CD14-positive monocyte (primary cell): ENCODE measurements at regions not wholly inside any gene's neighbourhood (a gene's known extent, or its start where the extent isn't known, plus 50 kb on each side); places are given as distances from the start of the nearest gene placed in this dataset.

Experiments used
- DNase-seq, 3 donors: peaks; one replicate each; pipeline ENCODE4 v3.0.0-alpha.2; 2011 to 2022
- H2AFZ ChIP-seq: 2 replicates; pipeline ENCODE4 v1.6.0; 2012; ENCODE audit warnings: mild to moderate bottlenecking, low read depth, low read length, inconsistent platforms; ENCODE audit not compliant: insufficient read depth, poor library complexity, severe bottlenecking
- H3K27ac ChIP-seq, 2 donors: 1 replicate in 1 of 2; 2 replicates in 1 of 2; pipeline ENCODE4 v1.5.1; 2012 to 2013; ENCODE audit warnings: low read length in 2 of 2, control low read depth in 1 of 2, inconsistent platforms in 1 of 2, low read depth in 1 of 2, mild to moderate bottlenecking in 1 of 2
- H3K27me3 ChIP-seq, 2 donors: one replicate each; pipeline versions ENCODE4 v1.6.0 to v1.6.1; 2011 to 2013; ENCODE audit warnings: low read length in 2 of 2; ENCODE audit not compliant: control insufficient read depth in 2 of 2, insufficient read depth in 2 of 2
- H3K36me3 ChIP-seq, 2 donors: replicated peaks in 1 of 2; 1 replicate in 1 of 2; 2 replicates in 1 of 2; pipeline versions ENCODE4 v1.5.1 to v1.6.1; 2012 to 2013; ENCODE audit warnings: low read length in 2 of 2, control low read depth in 1 of 2, inconsistent platforms in 1 of 2, mild to moderate bottlenecking in 1 of 2; ENCODE audit not compliant: insufficient read depth in 2 of 2, control insufficient read depth in 1 of 2
- H3K4me1 ChIP-seq, 2 donors: 1 replicate in 1 of 2; 2 replicates in 1 of 2; pipeline versions ENCODE4 v1.5.1 to v1.6.1; 2012 to 2013; ENCODE audit warnings: low read length in 2 of 2, control low read depth in 1 of 2, inconsistent platforms in 1 of 2, mild to moderate bottlenecking in 1 of 2, moderate library complexity in 1 of 2; ENCODE audit not compliant: insufficient read depth in 2 of 2, control insufficient read depth in 1 of 2
- H3K4me2 ChIP-seq: replicated peaks from 2 replicates; pipeline ENCODE3; 2012; ENCODE audit warnings: low read length, moderate library complexity, mild to moderate bottlenecking; ENCODE audit not compliant: poor library complexity, severe bottlenecking; ENCODE audit errors: extremely low read depth
- H3K4me3 ChIP-seq, 3 experiments: fragments of 200-600 bp in 1 of 3; sonication (generic) in 1 of 3; replicated peaks in 1 of 3; 1 replicate in 2 of 3; 2 replicates in 1 of 3; pipeline ENCODE4 v1.5.1; 2011 to 2013; ENCODE audit warnings: low read length in 3 of 3, mild to moderate bottlenecking in 3 of 3, control low read depth in 2 of 3, low read depth in 2 of 3, inconsistent platforms in 1 of 3, moderate library complexity in 1 of 3
- H3K79me2 ChIP-seq: 2 replicates; pipeline ENCODE4 v1.6.0; 2012; ENCODE audit warnings: mild to moderate bottlenecking, control low read depth, inconsistent platforms, low read length, moderate library complexity; ENCODE audit not compliant: insufficient read depth
- H3K9ac ChIP-seq: 2 replicates; pipeline ENCODE4 v1.6.0; 2017; ENCODE audit warnings: low read length, mild to moderate bottlenecking; ENCODE audit not compliant: insufficient read depth, poor library complexity, severe bottlenecking
- H3K9me3 ChIP-seq, 2 donors: replicated peaks in 1 of 2; 1 replicate in 1 of 2; 2 replicates in 1 of 2; pipeline versions ENCODE4 v1.5.1 to v1.6.1; 2012 to 2013; ENCODE audit warnings: low read length in 2 of 2, control low read depth in 1 of 2; ENCODE audit not compliant: control insufficient read depth in 1 of 2, insufficient read depth in 1 of 2
- H4K20me1 ChIP-seq: 2 replicates; pipeline ENCODE4 v1.6.0; 2012; ENCODE audit warnings: mild to moderate bottlenecking, low read length, control low read depth, moderate library complexity; ENCODE audit not compliant: insufficient read depth
- H3K27ac Mint-ChIP-seq, 7 donors: one replicate each; pipeline ENCODE4 v1.8.0; 2020; ENCODE audit warnings: mild to moderate bottlenecking in 7 of 7, mixed read lengths in 7 of 7, moderate library complexity in 6 of 7, inconsistent platforms in 2 of 7
- H3K27me3 Mint-ChIP-seq, 3 donors: one replicate each; pipeline ENCODE4 v1.8.0; 2021 to 2022; ENCODE audit warnings: low read depth in 3 of 3, mild to moderate bottlenecking in 3 of 3, mixed read lengths in 3 of 3, moderate library complexity in 3 of 3, inconsistent platforms in 1 of 3
- H3K36me3 Mint-ChIP-seq, 2 donors: one replicate each; pipeline ENCODE4 v1.8.0; 2020; ENCODE audit warnings: mixed read lengths in 2 of 2, inconsistent platforms in 1 of 2, mild to moderate bottlenecking in 1 of 2
- H3K4me1 Mint-ChIP-seq: one replicate; pipeline ENCODE4 v1.8.0; 2020; ENCODE audit warnings: mild to moderate bottlenecking, mixed read lengths
- H3K4me3 Mint-ChIP-seq, 2 donors: one replicate each; pipeline ENCODE4 v1.8.0; 2020; ENCODE audit warnings: mild to moderate bottlenecking in 2 of 2, mixed read lengths in 2 of 2, moderate library complexity in 1 of 2
- H3K9me3 Mint-ChIP-seq, 7 donors: one replicate each; pipeline ENCODE4 v1.8.0; 2020 to 2022; ENCODE audit warnings: mixed read lengths in 7 of 7, mild to moderate bottlenecking in 6 of 7, moderate library complexity in 6 of 7, inconsistent platforms in 2 of 7
- CTCF ChIP-seq: fragments of 200-600 bp; IDR thresholded peaks from one replicate; pipeline ENCODE4 v1.8.0; 2022; ENCODE audit warnings: antibody characterized with exemption, mild to moderate bottlenecking
- WGBS: methylation state at CpG from one replicate; pipeline ENCODE4 v1.1.5; 2013; ENCODE audit warnings: missing lambda C conversion rate; ENCODE audit not compliant: insufficient coverage; 5-methylcytosine and 5-hydroxymethylcytosine counted together
- intact Hi-C, 2 donors: fragments of 100-400 bp; cut with micrococcal nuclease; formaldehyde crosslinking; loops; one replicate each; pipeline versions ENCODE4 v1.15.0 to v1.15.1; 2023

DNA sequence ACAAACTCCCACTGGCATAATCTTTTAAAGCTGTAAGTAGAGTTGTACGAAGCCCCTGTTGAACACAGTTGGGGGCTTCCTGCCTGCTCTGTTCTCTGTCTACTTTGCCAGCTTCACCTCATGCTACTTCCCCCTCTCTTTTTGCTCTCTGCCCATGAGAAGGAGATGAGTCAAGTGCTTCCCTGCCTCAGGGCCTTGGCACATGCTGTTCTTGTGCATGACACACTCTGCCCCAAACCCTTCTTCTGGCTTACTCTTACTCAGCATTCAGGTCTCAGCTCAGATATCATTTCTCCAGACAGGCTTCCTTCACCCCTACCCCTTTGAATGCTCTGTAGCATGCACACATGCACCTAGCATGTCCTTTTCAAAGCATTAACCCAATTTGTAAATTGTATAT lies 208.8 kb downstream of the FOXD2 start:
- H3K4me3 ChIP-seq = no peak overlapping the region
- DNase-seq = no peak
- H3K4me2 ChIP-seq = no peak overlapping the region
- Mint-ChIP-seq H3K27ac (no peak overlapping the region), H3K9me3 (no peaks in the 10 kb centered on the region), H3K4me3 (no peak overlapping the region), H3K4me1 (no peaks in the 10 kb centered on the region), H3K36me3 (no peaks in the 10 kb centered on the region), H3K27me3 (peaks cover 5 to 7% (median 6%) of the 10 kb centered on the region in 3 donors)
- intact Hi-C loops = no loop called here
- no peaks in the 10 kb centered on the region for H3K27me3 ChIP-seq
- WGBS = no CpG with 5 or more reads among the region's 1 CpG
- H3K27ac ChIP-seq = no peak overlapping the region
- no peak overlapping the region for H2AFZ ChIP-seq
- H3K4me1 ChIP-seq = no peaks in the 10 kb centered on the region
- H3K9me3 ChIP-seq = no peaks in the 10 kb centered on the region
- no peaks in the 10 kb centered on the region for H3K79me2 ChIP-seq
- TF ChIP-seq CTCF = no peak
- H4K20me1 ChIP-seq = no peaks in the 10 kb centered on the region
- no peaks in the 10 kb centered on the region for H3K36me3 ChIP-seq
- no peak overlapping the region for H3K9ac ChIP-seq

DNA sequence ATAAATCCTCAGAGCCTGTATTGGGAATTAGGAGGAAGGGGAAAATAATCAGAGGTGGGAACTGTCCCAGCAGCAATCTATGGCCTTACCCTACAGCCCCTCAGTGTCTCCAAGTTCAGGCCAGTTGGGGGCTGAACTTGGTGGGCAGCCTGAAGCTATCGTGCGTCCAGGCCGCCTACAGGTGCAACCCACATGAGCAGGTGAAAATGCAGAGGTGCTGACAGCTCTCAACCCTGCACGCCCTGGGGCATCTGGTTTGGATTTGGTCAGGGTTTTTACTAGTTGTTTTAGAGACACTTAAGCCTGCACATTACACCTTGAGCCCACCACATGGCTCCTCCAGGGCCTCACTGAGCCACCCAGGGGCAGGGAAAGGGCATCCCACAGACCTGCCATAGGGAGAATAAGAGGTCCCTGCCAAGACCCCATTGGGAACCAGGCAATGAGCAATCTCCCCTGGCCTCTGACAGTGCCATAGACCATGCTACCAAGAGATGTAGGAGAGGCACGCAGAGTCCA lies 209.5 kb downstream of the FOXD2 start:
- Histone ChIP-seq H3K4me1 (no peaks in the 10 kb centered on the region), H3K79me2 (no peaks in the 10 kb centered on the region), H2AFZ (no peak overlapping the region), H3K27ac (no peak overlapping the region), H3K4me3 (no peak overlapping the region), H3K9me3 (no peaks in the 10 kb centered on the region), H3K9ac (no peak overlapping the region), H3K27me3 (no peaks in the 10 kb centered on the region), H3K36me3 (no peaks in the 10 kb centered on the region), H4K20me1 (no peaks in the 10 kb centered on the region), H3K4me2 (no peak overlapping the region)
- intact Hi-C loops = no loop called here
- TF ChIP-seq CTCF = no peak
- Mint-ChIP-seq H3K9me3 (no peaks in the 10 kb centered on the region), H3K27me3 (peaks cover 5 to 7% (median 6%) of the 10 kb centered on the region in 3 donors), H3K36me3 (no peaks in the 10 kb centered on the region), H3K4me1 (no peaks in the 10 kb centered on the region), H3K4me3 (no peak overlapping the region), H3K27ac (no peak overlapping the region)
- 82% methylated on average over 1 of the region's 5 CpGs for WGBS
- DNase-seq = no peak
